D721Med (cell line): ENCODE measurements at regions not wholly inside any gene's neighbourhood (a gene's known extent, or its start where the extent isn't known, plus 50 kb on each side); places are given as distances from the start of the nearest gene placed in this dataset.
"Not testable (repeated sequence)": the region's sequence is repeated elsewhere in the genome, so short reads cannot be mapped to it uniquely, and the experiment has no call there.

Experiments used
- DNase-seq: peaks from one replicate; pipeline ENCODE4 v3.0.0; 2011; ENCODE audit warnings: low spot score; ENCODE audit not compliant: insufficient read length
- FAIRE-seq: peaks from 2 replicates; lab custom pipeline; 2011; peaks lifted over from hg19 to GRCh38; lab: Jason Lieb, UNC
- TF ChIP-seq, protein P1 (sequence below): IDR thresholded peaks from 2 replicates; pipeline ENCODE4 v1.5.1; 2012; ENCODE audit warnings: mild to moderate bottlenecking, control low read depth; ENCODE audit not compliant: insufficient read depth; ENCODE audit errors: missing control alignments

DNA sequence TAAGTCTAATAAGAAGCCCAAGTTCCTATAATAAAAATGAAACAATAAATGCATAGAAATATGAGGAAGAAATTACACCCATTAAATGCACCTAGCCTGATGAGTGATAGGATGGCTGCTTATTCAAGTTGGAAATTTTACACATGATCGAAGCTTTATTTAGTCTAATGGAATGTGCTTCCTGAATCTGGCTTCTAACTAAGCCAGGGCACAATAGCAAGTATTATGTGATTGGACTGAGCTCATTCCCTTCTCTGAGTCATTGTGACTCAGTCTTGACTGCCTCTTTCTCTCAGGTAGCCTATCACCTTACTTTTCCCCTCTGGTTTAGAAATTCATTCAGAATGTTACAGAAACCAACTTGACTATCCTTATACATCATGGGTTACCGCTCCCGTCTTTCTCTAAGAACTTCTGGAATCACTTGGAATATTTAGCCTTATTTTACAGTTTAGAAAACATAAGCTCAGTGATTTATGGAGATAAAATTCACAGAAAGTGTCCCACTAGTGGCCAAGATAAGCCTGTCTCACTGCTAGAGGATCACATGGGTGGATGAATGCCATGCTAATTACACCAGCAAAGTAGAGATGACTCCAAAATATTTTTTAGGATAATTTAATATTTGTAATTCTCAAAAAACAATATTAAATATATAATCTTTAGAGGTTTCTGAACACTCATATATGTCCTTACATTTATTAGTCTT is 505.3 kb upstream of the JAG1 start:
- DNase-seq (no peak), FAIRE-seq (no peak)
- TF ChIP-seq, protein P1, sequence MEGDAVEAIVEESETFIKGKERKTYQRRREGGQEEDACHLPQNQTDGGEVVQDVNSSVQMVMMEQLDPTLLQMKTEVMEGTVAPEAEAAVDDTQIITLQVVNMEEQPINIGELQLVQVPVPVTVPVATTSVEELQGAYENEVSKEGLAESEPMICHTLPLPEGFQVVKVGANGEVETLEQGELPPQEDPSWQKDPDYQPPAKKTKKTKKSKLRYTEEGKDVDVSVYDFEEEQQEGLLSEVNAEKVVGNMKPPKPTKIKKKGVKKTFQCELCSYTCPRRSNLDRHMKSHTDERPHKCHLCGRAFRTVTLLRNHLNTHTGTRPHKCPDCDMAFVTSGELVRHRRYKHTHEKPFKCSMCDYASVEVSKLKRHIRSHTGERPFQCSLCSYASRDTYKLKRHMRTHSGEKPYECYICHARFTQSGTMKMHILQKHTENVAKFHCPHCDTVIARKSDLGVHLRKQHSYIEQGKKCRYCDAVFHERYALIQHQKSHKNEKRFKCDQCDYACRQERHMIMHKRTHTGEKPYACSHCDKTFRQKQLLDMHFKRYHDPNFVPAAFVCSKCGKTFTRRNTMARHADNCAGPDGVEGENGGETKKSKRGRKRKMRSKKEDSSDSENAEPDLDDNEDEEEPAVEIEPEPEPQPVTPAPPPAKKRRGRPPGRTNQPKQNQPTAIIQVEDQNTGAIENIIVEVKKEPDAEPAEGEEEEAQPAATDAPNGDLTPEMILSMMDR: no peak

DNA sequence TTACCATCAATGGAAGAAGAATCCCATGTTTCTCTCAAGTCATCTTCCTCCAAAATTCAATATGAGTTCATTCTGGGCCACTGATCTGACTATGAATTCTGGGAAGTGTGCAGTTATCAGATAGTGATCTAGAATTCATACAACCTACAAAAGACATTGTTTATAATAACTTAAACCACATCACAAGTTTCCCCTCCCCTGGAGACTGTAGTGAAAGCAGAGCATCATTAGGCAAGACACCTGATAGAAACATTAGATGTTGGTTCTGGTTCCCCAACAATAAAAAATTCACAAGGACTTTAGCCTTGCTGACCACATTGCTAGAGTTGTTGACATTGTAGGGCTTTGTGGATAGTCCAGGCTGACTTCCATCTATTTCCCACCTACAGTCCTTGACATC is 506.4 kb upstream of the JAG1 start:
- DNase-seq: no peak
- TF ChIP-seq, protein P1: no peak
- no peak for FAIRE-seq

DNA sequence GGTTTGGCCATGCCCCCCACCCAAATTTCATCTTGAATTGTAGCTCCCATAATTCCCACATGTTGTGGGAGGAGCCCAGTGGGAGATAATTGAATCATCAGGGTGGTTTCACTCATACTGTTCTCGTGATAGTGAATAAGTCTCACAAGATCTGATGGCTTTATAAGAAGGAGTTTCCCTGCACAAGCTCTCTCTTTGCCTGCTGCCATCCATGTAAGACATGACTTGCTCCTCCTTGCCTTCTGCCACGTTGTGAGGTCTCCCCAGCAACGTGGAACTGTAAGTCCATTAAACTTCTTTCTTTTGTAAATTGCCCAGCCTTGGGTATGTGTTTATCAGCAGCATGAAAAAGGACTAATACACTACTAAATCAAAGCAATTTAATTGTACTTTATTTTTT is 507.3 kb upstream of the JAG1 start:
- not testable (repeated sequence) for DNase-seq

DNA sequence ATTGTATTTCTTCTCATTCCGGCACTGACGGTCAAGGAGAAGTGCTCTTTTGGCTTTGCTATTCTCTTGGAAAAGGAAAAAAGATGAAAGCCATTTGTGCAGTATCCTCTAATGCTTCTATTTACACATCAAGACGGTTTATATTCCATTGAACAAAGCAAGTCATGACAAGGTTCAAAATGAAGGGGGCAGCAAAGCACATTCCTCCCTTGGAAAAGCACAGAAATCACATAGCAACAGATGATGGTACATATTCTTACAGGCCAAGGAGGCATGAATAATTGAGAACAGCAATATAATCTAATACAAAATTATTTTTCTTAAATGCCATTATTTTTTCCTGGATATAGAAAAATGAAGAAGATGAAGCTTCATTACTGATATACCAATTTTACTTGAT is 508.2 kb upstream of the JAG1 start:
- TF ChIP-seq, protein P1: no peak
- no peak for FAIRE-seq
- DNase-seq: no peak

More for the DNA sequence above, 507.3 kb upstream of the JAG1 start:
- not testable (repeated sequence) for FAIRE-seq

DNA sequence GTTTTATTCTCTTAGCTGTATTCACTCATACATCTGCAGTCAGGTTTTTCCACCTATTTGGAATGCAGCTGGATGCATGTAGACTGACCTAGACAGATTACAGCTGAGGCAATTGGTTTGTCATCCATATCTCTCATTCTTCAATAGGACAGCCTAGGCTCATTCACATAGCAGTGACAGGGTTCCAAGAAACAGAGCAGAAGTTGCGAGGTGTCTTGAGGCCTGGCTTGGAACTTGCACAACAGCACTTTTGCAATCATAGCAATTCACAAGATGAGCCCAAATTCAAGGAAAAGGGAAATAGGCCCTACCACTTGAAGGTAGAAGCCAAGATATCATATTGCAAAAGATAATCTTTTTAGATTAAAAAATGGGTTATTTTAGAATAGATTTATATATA is 508.9 kb upstream of the JAG1 start:
- FAIRE-seq (no peak), DNase-seq (no peak)

DNA sequence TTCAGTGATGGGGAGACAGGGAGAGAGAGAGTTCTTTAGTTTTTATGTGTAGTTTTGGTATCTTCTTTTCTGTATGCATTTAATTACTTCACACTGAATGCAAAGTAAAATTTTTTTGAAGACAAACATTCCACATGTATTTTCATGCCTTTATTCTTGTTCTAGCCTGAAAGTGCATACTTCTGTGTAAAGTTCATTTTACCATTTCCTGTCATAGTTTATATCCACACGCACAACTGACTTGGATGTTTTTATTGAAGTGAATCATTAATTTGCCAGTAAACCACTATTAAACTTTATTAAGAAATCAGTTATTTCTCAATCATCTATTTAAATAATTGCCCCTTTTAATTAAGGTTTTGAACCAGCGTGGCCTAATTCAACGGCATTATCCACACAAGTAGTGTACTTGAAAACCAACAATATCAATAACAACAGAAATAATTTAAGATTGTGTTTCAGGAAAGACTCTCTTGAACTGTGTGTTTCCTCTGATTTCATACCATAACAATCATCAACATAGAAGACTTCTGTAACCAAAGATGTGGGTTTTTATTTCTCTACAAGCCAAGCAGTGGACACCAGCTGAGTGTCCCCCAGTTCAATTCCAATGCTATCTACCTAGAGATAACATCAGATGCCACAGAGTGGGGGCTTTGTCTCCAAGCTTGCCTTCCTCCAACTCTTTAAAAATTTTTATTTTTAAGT is 512.7 kb upstream of the JAG1 start:
- DNase-seq: no peak
- TF ChIP-seq, protein P1: no peak
- no peak for FAIRE-seq

More for the DNA sequence above, 508.9 kb upstream of the JAG1 start:
- TF ChIP-seq, protein P1: no peak

DNA sequence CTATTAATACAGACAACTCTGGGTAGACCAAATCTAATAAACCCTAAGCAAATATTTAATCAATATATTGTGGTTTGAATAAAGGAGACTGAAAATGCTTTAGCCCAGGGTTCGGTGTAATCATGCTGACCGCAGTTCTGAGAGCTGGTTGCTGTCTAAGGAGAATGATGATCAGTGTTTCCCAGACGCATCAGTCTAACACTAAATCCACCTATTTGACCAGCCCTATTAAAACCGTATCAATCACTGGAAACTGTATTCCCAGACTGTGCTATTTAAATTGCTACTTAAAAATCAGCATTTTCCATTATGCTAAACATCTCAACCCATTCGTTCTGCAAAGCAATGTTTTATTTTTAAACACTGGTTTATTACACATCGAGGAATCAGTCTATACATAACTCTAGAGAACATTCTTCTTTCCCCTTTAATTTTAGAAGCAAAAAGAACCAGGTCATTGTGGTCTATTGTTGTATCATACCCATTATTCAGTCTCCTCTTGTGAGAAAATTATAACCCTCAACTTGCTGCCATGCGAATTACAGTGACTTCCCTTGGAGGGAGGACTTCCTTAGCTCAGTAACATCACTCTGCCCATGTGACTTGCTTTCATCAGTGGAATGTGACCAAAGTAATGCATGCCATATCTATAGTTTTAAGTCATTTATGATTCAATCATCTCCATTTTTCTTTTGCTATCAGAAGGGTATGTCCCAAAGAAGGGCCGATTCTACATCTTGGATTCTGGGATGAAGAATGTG is 515.2 kb upstream of the JAG1 start:
- no peak for DNase-seq
- TF ChIP-seq, protein P1: no peak
- no peak for FAIRE-seq
